Caco-2 (cell line): ENCODE measurements at regions not wholly inside any gene's neighbourhood (a gene's known extent, or its start where the extent isn't known, plus 50 kb on each side); places are given as distances from the start of the nearest gene placed in this dataset.

ENCODE experiments used
- BruUV-seq: library from RNA; stranded (reverse); fragments of 400-500 nt; replicated peaks from 2 replicates; lab custom pipeline; 2021; lab: Mats Ljungman, UMichigan
- CTCF ChIA-PET: fragments of 300-600 bp; sonication (Branson Sonifier 250); formaldehyde crosslinking; loops from one replicate; lab custom pipeline; 2022; ENCODE audit warnings: antibody characterized with exemption; lab: Charles Lee
- POLR2A ChIA-PET: fragments of 300-600 bp; sonication (Branson Sonifier 250); formaldehyde crosslinking; loops from one replicate; lab custom pipeline; 2022; ENCODE audit warnings: antibody characterized with exemption; lab: Charles Lee
- DNase-seq, 2 experiments: peaks; one replicate each; pipeline versions ENCODE4 v3.0.0 to v3.0.0-alpha.2; 2020 to 2022
- H3K27me3 ChIP-seq: replicated peaks from 2 replicates; pipeline ENCODE4 v1.6.0; 2011; ENCODE audit warnings: low read length; ENCODE audit not compliant: control insufficient read depth, insufficient read depth
- H3K36me3 ChIP-seq: 2 replicates; pipeline ENCODE4 v1.5.1; 2011; ENCODE audit warnings: low read length; ENCODE audit not compliant: control insufficient read depth, insufficient read depth
- H3K4me1 ChIP-seq: fragments of 250-450 bp; sonication (Bioruptor Pico); 2 replicates; pipeline ENCODE4 v1.5.1; 2020; ENCODE audit warnings: mild to moderate bottlenecking
- H3K4me3 ChIP-seq: 2 replicates; pipeline ENCODE4 v1.5.1; 2011; ENCODE audit warnings: low read depth, mild to moderate bottlenecking, control low read depth, low read length
- H3K9me3 ChIP-seq: fragments of 250-450 bp; sonication (Bioruptor Pico); 2 replicates; pipeline ENCODE4 v1.5.1; 2020; ENCODE audit warnings: mild to moderate bottlenecking, moderate library complexity
- H3K27ac Mint-ChIP-seq: one replicate; pipeline ENCODE4 v1.8.0; 2022; ENCODE audit warnings: mixed read lengths; ENCODE audit not compliant: unreplicated experiment
- H3K27me3 Mint-ChIP-seq: one replicate; pipeline ENCODE4 v1.8.0; 2022; ENCODE audit warnings: mixed read lengths; ENCODE audit not compliant: insufficient read depth, unreplicated experiment
- H3K36me3 Mint-ChIP-seq: one replicate; pipeline ENCODE4 v1.8.0; 2022; ENCODE audit warnings: mild to moderate bottlenecking, mixed read lengths; ENCODE audit not compliant: insufficient read depth, unreplicated experiment
- H3K4me1 Mint-ChIP-seq: one replicate; pipeline ENCODE4 v1.8.0; 2022; ENCODE audit warnings: low read depth, mixed read lengths; ENCODE audit not compliant: unreplicated experiment
- H3K4me3 Mint-ChIP-seq: one replicate; pipeline ENCODE4 v1.8.0; 2022; ENCODE audit warnings: mild to moderate bottlenecking, moderate library complexity, mixed read lengths; ENCODE audit not compliant: unreplicated experiment
- H3K9me3 Mint-ChIP-seq: one replicate; pipeline ENCODE4 v1.8.0; 2022; ENCODE audit warnings: mixed read lengths; ENCODE audit not compliant: unreplicated experiment
- CTCF ChIP-seq, 2 experiments: fragments of 200-600 bp in 1 of 2; IDR thresholded peaks; 1 replicate in 1 of 2; 2 replicates in 1 of 2; pipeline versions ENCODE4 v1.5.1 to v1.8.0; 2011 to 2022; ENCODE audit warnings: antibody characterized with exemption in 1 of 2, control low read depth in 1 of 2, inconsistent platforms in 1 of 2, low read depth in 1 of 2, low read length in 1 of 2, mild to moderate bottlenecking in 1 of 2, moderate library complexity in 1 of 2; ENCODE audit not compliant: insufficient read depth in 1 of 2, severe bottlenecking in 1 of 2, unreplicated experiment in 1 of 2
- intact Hi-C: fragments of 100-400 bp; cut with micrococcal nuclease; formaldehyde crosslinking; loops from one replicate; pipeline ENCODE4 v1.10.0; 2022; ENCODE audit not compliant: unreplicated experiment

- Mint-ChIP-seq H3K9me3 (peaks cover 27% of the 10 kb centered on the region), H3K4me1 (no peaks in the 10 kb centered on the region), H3K36me3 (no peaks in the 10 kb centered on the region), H3K4me3 (no peak overlapping the region), H3K27me3 (no peaks in the 10 kb centered on the region), H3K27ac (no peak overlapping the region)
- TF ChIP-seq CTCF (IDR thresholded peaks at IDR 0.05; ENCODE audit: insufficient read depth in 1 of 2, low read depth in 1 of 2, low read length in 1 of 2, severe bottlenecking in 1 of 2, unreplicated experiment in 1 of 2), result no peak
- Histone ChIP-seq H3K36me3 (no peaks in the 10 kb centered on the region), H3K4me3 (no peak overlapping the region), H3K9me3 (no peaks in the 10 kb centered on the region), H3K4me1 (peaks cover 6% of the 10 kb centered on the region; the same call in 1 of the 2 replicates), H3K27me3 (no peaks in the 10 kb centered on the region)
- DNase-seq, result no peak
- ChIA-PET CTCF (no interaction called here), POLR2A (no interaction called here)
- BruUV-seq, result no TSS peak
- intact Hi-C loops, result no loop called here
These were observed 555.0 kb upstream of the CHAC2 start for GRCh38 chr2:53212576-53212975.

GRCh38 chr2:53211201-53211774, 556.3 kb upstream of the CHAC2 start:
- H3K4me1 Mint-ChIP-seq, result no peaks in the 10 kb centered on the region
- no peaks in the 10 kb centered on the region for H3K27me3 Mint-ChIP-seq
- no TSS peak for BruUV-seq
- Histone ChIP-seq H3K27me3 (no peaks in the 10 kb centered on the region), H3K36me3 (no peaks in the 10 kb centered on the region), H3K9me3 (no peaks in the 10 kb centered on the region), H3K4me3 (no peak overlapping the region), H3K4me1 (no peaks in the 10 kb centered on the region)
- DNase-seq, result no peak
- no peaks in the 10 kb centered on the region for H3K36me3 Mint-ChIP-seq
- H3K27ac Mint-ChIP-seq, result no peak overlapping the region
- POLR2A ChIA-PET, result no interaction called here
- H3K9me3 Mint-ChIP-seq, result peaks cover 25% of the 10 kb centered on the region
- intact Hi-C loops, result loop anchor here (2.0 kb wide), 1 partner anchor 400 kb away; no protein-coding TSS in a partner anchor
- no peak overlapping the region for H3K4me3 Mint-ChIP-seq
- CTCF ChIA-PET, result no interaction called here
- no peak for TF ChIP-seq CTCF (IDR thresholded peaks at IDR 0.05; ENCODE audit: insufficient read depth in 1 of 2, low read depth in 1 of 2, low read length in 1 of 2, severe bottlenecking in 1 of 2, unreplicated experiment in 1 of 2)

- H3K4me1 Mint-ChIP-seq, result no peaks in the 10 kb centered on the region
- intact Hi-C loops, result loop anchor here (2.0 kb wide), 1 partner anchor 400 kb away; no protein-coding TSS in a partner anchor
- no peak for DNase-seq
- no peaks in the 10 kb centered on the region for H3K36me3 Mint-ChIP-seq
- BruUV-seq, result no TSS peak
- Histone ChIP-seq H3K4me1 (no peaks in the 10 kb centered on the region), H3K4me3 (no peak overlapping the region), H3K36me3 (no peaks in the 10 kb centered on the region), H3K27me3 (no peaks in the 10 kb centered on the region), H3K9me3 (no peaks in the 10 kb centered on the region)
- POLR2A ChIA-PET, result no interaction called here
- H3K4me3 Mint-ChIP-seq, result no peak overlapping the region
- H3K27ac Mint-ChIP-seq, result no peak overlapping the region
- H3K9me3 Mint-ChIP-seq, result peaks cover 17% of the 10 kb centered on the region
- CTCF ChIA-PET, result interaction anchor here (1.0 kb wide), 2 partner anchors 192 to 196 kb away, joined by 3 read pairs; no protein-coding TSS in a partner anchor
- H3K27me3 Mint-ChIP-seq, result no peaks in the 10 kb centered on the region
- no peak for TF ChIP-seq CTCF (IDR thresholded peaks at IDR 0.05; ENCODE audit: insufficient read depth in 1 of 2, low read depth in 1 of 2, low read length in 1 of 2, severe bottlenecking in 1 of 2, unreplicated experiment in 1 of 2)
These were observed 557.1 kb upstream of the CHAC2 start for GRCh38 chr2:53210538-53210937.
